Calu3 (cell line): ENCODE measurements at regions not wholly inside any gene's neighbourhood (a gene's known extent, or its start where the extent isn't known, plus 50 kb on each side); places are given as distances from the start of the nearest gene placed in this dataset.

ENCODE experiments used
- BruUV-seq: library from RNA; stranded (reverse); fragments of 400-500 nt; replicated peaks from 2 replicates; lab custom pipeline; 2021; lab: Mats Ljungman, UMichigan
- CTCF ChIA-PET: fragments of 300-600 bp; sonication (Branson Sonifier 250); formaldehyde crosslinking; loops from one replicate; lab custom pipeline; 2022; ENCODE audit warnings: antibody characterized with exemption; lab: Charles Lee
- DNase-seq: peaks from one replicate; pipeline ENCODE4 v3.0.0; 2022
- H3K27ac Mint-ChIP-seq: one replicate; pipeline ENCODE4 v1.8.0; 2022; ENCODE audit warnings: mixed read lengths; ENCODE audit not compliant: unreplicated experiment
- H3K27me3 Mint-ChIP-seq: one replicate; pipeline ENCODE4 v1.8.0; 2022; ENCODE audit warnings: mixed read lengths; ENCODE audit not compliant: unreplicated experiment
- H3K36me3 Mint-ChIP-seq: one replicate; pipeline ENCODE4 v1.8.0; 2022; ENCODE audit warnings: mild to moderate bottlenecking, moderate library complexity, mixed read lengths; ENCODE audit not compliant: insufficient read depth, unreplicated experiment
- H3K4me1 Mint-ChIP-seq: one replicate; pipeline ENCODE4 v1.8.0; 2022; ENCODE audit warnings: mild to moderate bottlenecking, low read depth, mixed read lengths; ENCODE audit not compliant: unreplicated experiment
- H3K4me3 Mint-ChIP-seq: one replicate; pipeline ENCODE4 v1.8.0; 2022; ENCODE audit warnings: mild to moderate bottlenecking, low read depth, moderate library complexity, mixed read lengths; ENCODE audit not compliant: unreplicated experiment
- H3K9me3 Mint-ChIP-seq: one replicate; pipeline ENCODE4 v1.8.0; 2022; ENCODE audit warnings: low read depth, mixed read lengths; ENCODE audit not compliant: unreplicated experiment
- CTCF ChIP-seq: fragments of 200-600 bp; IDR thresholded peaks from one replicate; pipeline ENCODE4 v1.8.0; 2022; ENCODE audit warnings: antibody characterized with exemption; ENCODE audit not compliant: unreplicated experiment
- intact Hi-C: fragments of 100-400 bp; cut with micrococcal nuclease; formaldehyde crosslinking; loops from one replicate; pipeline ENCODE4 v1.10.0; 2022; ENCODE audit not compliant: unreplicated experiment

GRCh38 chr4:100100985-100101384 is 89.3 kb downstream of the DDIT4L start:
- Mint-ChIP-seq H3K4me1 (peaks cover 7% of the 10 kb centered on the region), H3K36me3 (no peaks in the 10 kb centered on the region), H3K4me3 (no peak overlapping the region), H3K27ac (no peak overlapping the region), H3K9me3 (no peaks in the 10 kb centered on the region), H3K27me3 (no peaks in the 10 kb centered on the region)
- CTCF ChIA-PET: no interaction called here
- no TSS peak for BruUV-seq
- DNase-seq: no peak
- no peak for TF ChIP-seq CTCF
- intact Hi-C loops: no loop called here

GRCh38 chr4:100099746-100100145 is 90.5 kb downstream of the DDIT4L start:
- Mint-ChIP-seq H3K27me3 (no peaks in the 10 kb centered on the region), H3K27ac (no peak overlapping the region), H3K36me3 (no peaks in the 10 kb centered on the region), H3K9me3 (no peaks in the 10 kb centered on the region), H3K4me1 (peaks cover 7% of the 10 kb centered on the region), H3K4me3 (no peak overlapping the region)
- DNase-seq: no peak
- CTCF ChIA-PET: no interaction called here
- intact Hi-C loops: loop anchor here (10.0 kb wide), 1 partner anchor 275 kb away; no protein-coding TSS in a partner anchor
- TF ChIP-seq CTCF: no peak
- BruUV-seq: no TSS peak

GRCh38 chr4:100098681-100099080 is 91.6 kb downstream of the DDIT4L start:
- Mint-ChIP-seq H3K4me3 (no peak overlapping the region), H3K27ac (no peak overlapping the region), H3K27me3 (no peaks in the 10 kb centered on the region), H3K36me3 (peaks cover under 1% of the 10 kb centered on the region), H3K9me3 (no peaks in the 10 kb centered on the region), H3K4me1 (peaks cover 8% of the 10 kb centered on the region)
- BruUV-seq: no TSS peak
- intact Hi-C loops: loop anchor here (10.0 kb wide), 1 partner anchor 276 kb away; no protein-coding TSS in a partner anchor
- CTCF ChIA-PET: no interaction called here
- DNase-seq: no peak
- TF ChIP-seq CTCF: no peak

GRCh38 chr4:100098011-100098545 is 92.2 kb downstream of the DDIT4L start:
- no peaks in the 10 kb centered on the region for H3K27me3 Mint-ChIP-seq
- peaks cover 4% of the 10 kb centered on the region for H3K36me3 Mint-ChIP-seq
- no TSS peak for BruUV-seq
- H3K4me3 Mint-ChIP-seq: no peak overlapping the region
- no peak for TF ChIP-seq CTCF
- intact Hi-C loops: loop anchor here (10.0 kb wide), 1 partner anchor 277 kb away; no protein-coding TSS in a partner anchor
- no peak for DNase-seq
- no peak overlapping the region for H3K27ac Mint-ChIP-seq
- H3K4me1 Mint-ChIP-seq: peaks cover 14% of the 10 kb centered on the region
- CTCF ChIA-PET: no interaction called here
- no peaks in the 10 kb centered on the region for H3K9me3 Mint-ChIP-seq
